ENCODE measurements at regions not wholly inside any gene's neighbourhood (a gene's known extent, or its start where the extent isn't known, plus 50 kb on each side); places are given as distances from the start of the nearest gene placed in this dataset.

DNA sequence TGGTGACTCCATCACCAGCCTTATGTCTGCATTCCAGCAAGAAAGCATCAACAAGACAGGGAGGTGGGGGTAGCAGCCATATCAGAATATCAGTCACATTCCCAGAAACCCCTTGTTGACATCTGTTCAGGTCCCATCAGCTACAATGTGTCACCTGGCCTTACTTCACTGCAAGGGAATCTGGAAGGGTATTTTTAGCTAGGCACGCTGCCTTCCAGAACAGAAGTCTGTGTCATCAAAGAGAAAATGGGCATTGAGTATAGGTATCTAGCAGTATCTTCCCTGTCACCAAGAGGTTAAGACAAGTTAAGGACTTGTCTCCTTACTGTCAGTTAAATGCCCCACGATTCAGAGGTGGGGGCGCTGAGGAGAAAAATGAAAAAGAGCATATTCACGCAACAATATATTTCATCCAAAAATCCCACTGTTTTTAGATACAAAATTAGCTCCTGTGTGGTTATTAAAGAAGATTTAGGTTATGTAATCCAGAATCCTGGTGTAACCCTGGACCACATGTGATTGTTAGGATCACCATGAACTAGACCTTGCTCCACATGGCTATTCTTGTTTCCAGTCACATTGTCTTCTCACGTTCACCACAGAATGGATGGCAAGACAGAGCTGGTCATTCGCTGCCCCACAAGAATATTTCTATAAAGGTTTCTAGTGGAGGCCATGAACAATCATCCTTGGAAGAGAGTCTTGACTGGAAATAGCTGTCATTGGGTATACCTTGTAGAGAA, 60.0 kb upstream of the PDHA1 start:
- TF ChIP-seq EP300 (IDR thresholded peaks at IDR 0.05), result no peak
- TF ChIP-seq, protein P1, sequence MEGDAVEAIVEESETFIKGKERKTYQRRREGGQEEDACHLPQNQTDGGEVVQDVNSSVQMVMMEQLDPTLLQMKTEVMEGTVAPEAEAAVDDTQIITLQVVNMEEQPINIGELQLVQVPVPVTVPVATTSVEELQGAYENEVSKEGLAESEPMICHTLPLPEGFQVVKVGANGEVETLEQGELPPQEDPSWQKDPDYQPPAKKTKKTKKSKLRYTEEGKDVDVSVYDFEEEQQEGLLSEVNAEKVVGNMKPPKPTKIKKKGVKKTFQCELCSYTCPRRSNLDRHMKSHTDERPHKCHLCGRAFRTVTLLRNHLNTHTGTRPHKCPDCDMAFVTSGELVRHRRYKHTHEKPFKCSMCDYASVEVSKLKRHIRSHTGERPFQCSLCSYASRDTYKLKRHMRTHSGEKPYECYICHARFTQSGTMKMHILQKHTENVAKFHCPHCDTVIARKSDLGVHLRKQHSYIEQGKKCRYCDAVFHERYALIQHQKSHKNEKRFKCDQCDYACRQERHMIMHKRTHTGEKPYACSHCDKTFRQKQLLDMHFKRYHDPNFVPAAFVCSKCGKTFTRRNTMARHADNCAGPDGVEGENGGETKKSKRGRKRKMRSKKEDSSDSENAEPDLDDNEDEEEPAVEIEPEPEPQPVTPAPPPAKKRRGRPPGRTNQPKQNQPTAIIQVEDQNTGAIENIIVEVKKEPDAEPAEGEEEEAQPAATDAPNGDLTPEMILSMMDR (IDR thresholded peaks at IDR 0.05), result no peak
- TF ChIP-seq MAFK (IDR thresholded peaks at IDR 0.05; ENCODE audit: partially characterized antibody), result no peak
- TF ChIP-seq, protein P2, sequence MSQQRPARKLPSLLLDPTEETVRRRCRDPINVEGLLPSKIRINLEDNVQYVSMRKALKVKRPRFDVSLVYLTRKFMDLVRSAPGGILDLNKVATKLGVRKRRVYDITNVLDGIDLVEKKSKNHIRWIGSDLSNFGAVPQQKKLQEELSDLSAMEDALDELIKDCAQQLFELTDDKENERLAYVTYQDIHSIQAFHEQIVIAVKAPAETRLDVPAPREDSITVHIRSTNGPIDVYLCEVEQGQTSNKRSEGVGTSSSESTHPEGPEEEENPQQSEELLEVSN (IDR thresholded peaks at IDR 0.05; ENCODE audit: borderline replicate concordance, low read depth), result no peak
- TF ChIP-seq MYC (IDR thresholded peaks at IDR 0.05; ENCODE audit: borderline replicate concordance, low read length), result no peak
- TF ChIP-seq RCOR1 (IDR thresholded peaks at IDR 0.05; ENCODE audit: low read depth, low read length), result no peak
- no peak for TF ChIP-seq POLR2A (IDR thresholded peaks at IDR 0.05; ENCODE audit: low read length)
- no peak for TF ChIP-seq NFE2L2 (conservative IDR thresholded peaks at IDR 0.05; ENCODE audit: low read length)
- no peak for TF ChIP-seq MAX (IDR thresholded peaks at IDR 0.05)
- TF ChIP-seq REST (IDR thresholded peaks at IDR 0.05), result no peak
- TF ChIP-seq CHD2 (IDR thresholded peaks at IDR 0.05; ENCODE audit: low read length, partially characterized antibody), result no peak
- TF ChIP-seq SMC3 (IDR thresholded peaks at IDR 0.05), result no peak
